WTC11 (cell line): ENCODE measurements at regions not wholly inside any gene's neighbourhood (a gene's known extent, or its start where the extent isn't known, plus 50 kb on each side); places are given as distances from the start of the nearest gene placed in this dataset.

Source experiments
- CTCF ChIP-seq: fragments of 200-600 bp; IDR thresholded peaks from 2 replicates; pipeline ENCODE4 v1.8.0; 2022; ENCODE audit warnings: antibody characterized with exemption
- E2F4 ChIP-seq: sonication (generic); formaldehyde crosslinking; IDR thresholded peaks from 2 replicates; pipeline ENCODE4 v1.8.1; 2022; ENCODE audit warnings: low read depth, mild to moderate bottlenecking, moderate library complexity, missing genetic modification reagents, borderline replicate concordance
- ESRRA ChIP-seq: sonication (generic); formaldehyde crosslinking; IDR thresholded peaks from 2 replicates; pipeline ENCODE4 v1.8.1; 2022; ENCODE audit warnings: mild to moderate bottlenecking, missing genetic modification reagents, borderline replicate concordance
- JUN ChIP-seq: sonication (generic); formaldehyde crosslinking; IDR thresholded peaks from 2 replicates; pipeline ENCODE4 v1.8.0; 2023; ENCODE audit warnings: mild to moderate bottlenecking, missing genetic modification reagents
- SMAD4 ChIP-seq: sonication (generic); formaldehyde crosslinking; IDR thresholded peaks from 2 replicates; pipeline ENCODE4 v1.8.0; 2022; ENCODE audit warnings: mild to moderate bottlenecking, missing genetic modification reagents
- ZBTB21 ChIP-seq: sonication (generic); formaldehyde crosslinking; IDR thresholded peaks from 2 replicates; pipeline ENCODE4 v1.8.1; 2023; ENCODE audit warnings: mild to moderate bottlenecking, missing genetic modification reagents, borderline replicate concordance
- TF ChIP-seq, protein P1 (sequence below): sonication (generic); formaldehyde crosslinking; conservative IDR thresholded peaks from 2 replicates; pipeline ENCODE4 v1.8.1; 2022; ENCODE audit warnings: mild to moderate bottlenecking, missing genetic modification reagents

DNA sequence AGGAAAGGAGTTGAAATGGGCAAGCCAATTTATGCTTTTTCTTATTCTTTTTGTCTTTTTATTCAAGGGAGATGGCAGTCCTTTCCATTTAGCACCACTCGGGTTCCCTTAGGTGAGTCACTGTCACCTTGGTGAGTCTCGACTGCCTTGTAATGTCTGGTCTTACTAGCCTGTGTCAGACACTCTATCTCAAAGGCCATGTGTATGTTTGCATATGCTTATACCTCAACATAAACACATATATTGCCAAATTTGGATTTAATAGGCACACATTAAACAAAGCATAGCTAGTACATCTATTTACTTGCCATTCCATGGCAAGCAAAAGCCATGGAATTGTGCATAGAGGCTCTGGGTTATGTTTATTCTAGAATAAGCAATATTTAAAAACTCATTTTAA, 624.9 kb upstream of the FOXG1 start:
- no peak for TF ChIP-seq E2F4 (CRISPR knock-in tag)
- TF ChIP-seq ESRRA (CRISPR knock-in tag) = no peak
- no peak for TF ChIP-seq CTCF
- TF ChIP-seq, protein P1, sequence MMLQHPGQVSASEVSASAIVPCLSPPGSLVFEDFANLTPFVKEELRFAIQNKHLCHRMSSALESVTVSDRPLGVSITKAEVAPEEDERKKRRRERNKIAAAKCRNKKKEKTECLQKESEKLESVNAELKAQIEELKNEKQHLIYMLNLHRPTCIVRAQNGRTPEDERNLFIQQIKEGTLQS (CRISPR knock-in tag) = no peak
- TF ChIP-seq ZBTB21 (CRISPR knock-in tag) = no peak
- no peak for TF ChIP-seq SMAD4 (CRISPR knock-in tag)
- no peak for TF ChIP-seq JUN (CRISPR knock-in tag)
